ENCODE measurements at regions not wholly inside any gene's neighbourhood (a gene's known extent, or its start where the extent isn't known, plus 50 kb on each side); places are given as distances from the start of the nearest gene placed in this dataset.

DNA sequence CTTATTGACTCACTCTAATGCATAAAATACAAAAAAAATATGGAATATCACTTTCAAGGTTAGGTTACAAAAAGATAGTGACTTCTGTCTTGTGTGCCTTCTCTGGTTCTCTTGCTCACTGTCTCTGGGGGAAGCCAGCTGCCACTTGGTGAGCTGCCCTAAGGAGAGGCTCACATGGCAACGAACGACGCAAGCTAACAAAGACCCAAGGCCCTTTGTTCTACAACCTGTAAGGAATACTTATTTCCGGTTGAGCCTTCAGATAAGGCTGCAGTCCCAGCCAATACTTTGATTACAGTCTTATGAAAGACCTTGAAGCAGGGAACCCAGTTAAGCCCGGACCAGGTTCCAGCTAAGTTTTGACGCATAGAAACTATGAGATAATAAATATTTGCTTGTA lies 242.4 kb upstream of the TBX3 start:
- TF ChIP-seq EZH2 (IDR thresholded peaks at IDR 0.05; ENCODE audit: borderline replicate concordance, low read depth, low read length, severe bottlenecking), result no peak
- TF ChIP-seq, protein P1, sequence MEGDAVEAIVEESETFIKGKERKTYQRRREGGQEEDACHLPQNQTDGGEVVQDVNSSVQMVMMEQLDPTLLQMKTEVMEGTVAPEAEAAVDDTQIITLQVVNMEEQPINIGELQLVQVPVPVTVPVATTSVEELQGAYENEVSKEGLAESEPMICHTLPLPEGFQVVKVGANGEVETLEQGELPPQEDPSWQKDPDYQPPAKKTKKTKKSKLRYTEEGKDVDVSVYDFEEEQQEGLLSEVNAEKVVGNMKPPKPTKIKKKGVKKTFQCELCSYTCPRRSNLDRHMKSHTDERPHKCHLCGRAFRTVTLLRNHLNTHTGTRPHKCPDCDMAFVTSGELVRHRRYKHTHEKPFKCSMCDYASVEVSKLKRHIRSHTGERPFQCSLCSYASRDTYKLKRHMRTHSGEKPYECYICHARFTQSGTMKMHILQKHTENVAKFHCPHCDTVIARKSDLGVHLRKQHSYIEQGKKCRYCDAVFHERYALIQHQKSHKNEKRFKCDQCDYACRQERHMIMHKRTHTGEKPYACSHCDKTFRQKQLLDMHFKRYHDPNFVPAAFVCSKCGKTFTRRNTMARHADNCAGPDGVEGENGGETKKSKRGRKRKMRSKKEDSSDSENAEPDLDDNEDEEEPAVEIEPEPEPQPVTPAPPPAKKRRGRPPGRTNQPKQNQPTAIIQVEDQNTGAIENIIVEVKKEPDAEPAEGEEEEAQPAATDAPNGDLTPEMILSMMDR (IDR thresholded peaks at IDR 0.05; ENCODE audit: extremely low read depth in 1 of 2, insufficient read depth in 1 of 2, low read depth in 1 of 2, low read length in 2 of 2), result no peak
- no peak for TF ChIP-seq JUN (IDR thresholded peaks at IDR 0.05; ENCODE audit: borderline replicate concordance, insufficient read depth, insufficient read length, low read depth)
- TF ChIP-seq FOS (IDR thresholded peaks at IDR 0.05; ENCODE audit: borderline replicate concordance, insufficient read depth, low read length), result no peak

All from endothelial cell of umbilical vein (primary cell).